ENCODE measurements at regions not wholly inside any gene's neighbourhood (a gene's known extent, or its start where the extent isn't known, plus 50 kb on each side); places are given as distances from the start of the nearest gene placed in this dataset.
"Not testable (repeated sequence)": the region's sequence is repeated elsewhere in the genome, so short reads cannot be mapped to it uniquely, and the experiment has no call there.

- WGBS, 2 donors = 76 to 90% methylated on average over 3 of the region's 3 CpGs
- Histone ChIP-seq H3K27ac (no peak overlapping the region), H3K9me3 (no peaks in the 10 kb centered on the region), H3K36me3 (replicated peaks in 1 of 2; ENCODE audit: insufficient read depth in 1 of 2, low read depth in 2 of 2) (no peaks in the 10 kb centered on the region), H3K4me1 (no peaks in the 10 kb centered on the region), H3K4me3 (no peak overlapping the region), H3K27me3 (no peaks in the 10 kb centered on the region)
- ATAC-seq = no peak
- DNase-seq = no peak
- TF ChIP-seq CTCF (IDR thresholded peaks at IDR 0.05) (no peak), POLR2A (IDR thresholded peaks at IDR 0.05) (no peak)
- intact Hi-C loops (cut with DNase I) = no loop called here
Measured at GRCh38 chr2:234156326-234156725, 105.8 kb downstream of the SPP2 start.

DNA sequence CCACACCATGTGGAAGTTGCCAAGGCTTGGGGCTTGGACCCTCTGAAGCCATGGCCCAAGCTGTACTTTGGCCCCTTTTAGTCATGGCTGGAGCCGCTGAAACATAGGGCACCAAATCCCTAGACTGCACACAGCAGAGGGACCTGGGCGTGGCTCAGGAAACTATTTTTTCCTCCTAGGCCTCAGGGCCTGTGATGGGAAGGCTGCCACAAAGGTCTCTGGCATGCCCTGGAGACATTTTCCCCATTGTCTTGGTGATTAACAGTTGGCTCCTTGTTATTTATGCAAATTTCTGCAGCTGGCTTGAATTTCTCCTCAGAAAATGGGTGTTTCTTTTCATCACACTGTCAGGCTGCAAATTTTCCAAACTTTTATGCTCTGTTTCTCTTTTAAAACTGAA lies 102.3 kb downstream of the SPP2 start:
- WGBS, 2 donors = 89 to 100% methylated on average over 2 of the region's 2 CpGs
- H3K4me1 ChIP-seq = not testable (repeated sequence)

DNA sequence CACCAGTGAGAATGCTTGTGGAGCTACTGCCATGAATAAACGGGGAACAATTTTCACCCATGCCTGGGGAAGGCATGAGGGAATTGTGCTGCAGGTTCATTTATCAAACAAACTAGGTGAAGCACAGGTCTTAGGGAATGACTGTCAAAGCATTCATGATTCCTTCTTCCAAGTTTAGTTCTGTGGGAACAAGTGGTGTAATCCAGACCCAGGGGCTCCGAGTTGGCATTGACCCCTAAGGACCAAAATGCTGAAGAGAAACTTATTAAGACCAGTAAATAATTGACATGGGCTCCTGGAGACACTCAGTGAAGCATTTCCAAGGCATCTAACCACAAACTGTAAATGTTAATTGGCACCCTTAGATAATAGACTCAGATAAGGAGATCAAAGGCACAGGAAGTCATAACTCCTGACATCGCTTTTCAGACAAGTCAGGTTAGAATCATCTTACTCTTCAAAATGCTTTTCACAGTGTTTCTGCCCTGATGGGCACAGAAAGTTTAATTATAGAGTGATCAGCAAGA lies 96.9 kb downstream of the SPP2 start:
- H3K27me3 ChIP-seq = no peaks in the 10 kb centered on the region
- H3K4me3 ChIP-seq = no peak overlapping the region
- no peak overlapping the region for H3K27ac ChIP-seq
- no peaks in the 10 kb centered on the region for H3K4me1 ChIP-seq
- H3K9me3 ChIP-seq = no peaks in the 10 kb centered on the region
- DNase-seq (no peak), ATAC-seq (no peak)
- intact Hi-C loops (cut with DNase I) = no loop called here
- 55 to 67% methylated on average over 3 of the region's 3 CpGs for WGBS, 2 donors
- no peaks in the 10 kb centered on the region for H3K36me3 ChIP-seq (replicated peaks in 1 of 2; ENCODE audit: insufficient read depth in 1 of 2, low read depth in 2 of 2)
- no peak for TF ChIP-seq CTCF (IDR thresholded peaks at IDR 0.05)
- no peak for TF ChIP-seq POLR2A (IDR thresholded peaks at IDR 0.05)

More for the DNA sequence above, 102.3 kb downstream of the SPP2 start:
- H3K27ac ChIP-seq; intact Hi-C loops (cut with DNase I); ATAC-seq; H3K36me3 ChIP-seq (replicated peaks in 1 of 2; ENCODE audit: insufficient read depth in 1 of 2, low read depth in 2 of 2); H3K4me3 ChIP-seq; H3K27me3 ChIP-seq; DNase-seq; H3K9me3 ChIP-seq: not testable (repeated sequence)

- Histone ChIP-seq H3K27me3 (no peaks in the 10 kb centered on the region), H3K4me1 (no peaks in the 10 kb centered on the region), H3K27ac (no peak overlapping the region), H3K36me3 (replicated peaks in 1 of 2; ENCODE audit: insufficient read depth in 1 of 2, low read depth in 2 of 2) (no peaks in the 10 kb centered on the region), H3K4me3 (no peak overlapping the region), H3K9me3 (no peaks in the 10 kb centered on the region)
- WGBS, 2 donors = 65 to 67% methylated on average over 8 of the region's 8 CpGs
- TF ChIP-seq CTCF (IDR thresholded peaks at IDR 0.05) (no peak), POLR2A (IDR thresholded peaks at IDR 0.05) (no peak)
- DNase-seq (peak in 1 of 4 donors; percentile 8), ATAC-seq (no peak)
- intact Hi-C loops (cut with DNase I) = no loop called here
Measured at GRCh38 chr2:234146087-234146826, 95.8 kb downstream of the SPP2 start.

DNA sequence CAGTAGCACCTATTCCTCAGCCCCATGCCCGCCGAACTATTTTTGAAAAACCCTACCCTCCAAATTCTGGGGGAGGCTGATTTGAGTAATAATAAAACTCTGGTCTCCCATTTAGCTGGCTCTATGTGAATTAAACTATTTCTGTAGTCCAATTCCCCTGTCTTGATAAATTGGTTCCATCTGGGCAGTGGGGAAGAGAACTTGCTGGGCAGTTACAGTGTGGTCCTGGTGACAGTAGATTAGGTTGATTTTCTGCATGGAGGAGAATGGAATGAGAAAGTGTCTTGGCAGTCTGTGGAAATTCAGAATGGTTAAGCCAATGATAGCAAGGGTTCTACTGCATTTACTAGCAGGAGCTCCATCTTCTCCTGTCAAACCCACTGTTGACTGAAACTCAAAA lies 95.0 kb downstream of the SPP2 start:
- 60 to 97% methylated on average over 2 of the region's 2 CpGs for WGBS, 2 donors
- no peak overlapping the region for H3K27ac ChIP-seq
- no peak for DNase-seq
- H3K4me1 ChIP-seq = no peaks in the 10 kb centered on the region
- H3K4me3 ChIP-seq = no peak overlapping the region
- ATAC-seq = no peak
- no peaks in the 10 kb centered on the region for H3K9me3 ChIP-seq
- no peak for TF ChIP-seq CTCF (IDR thresholded peaks at IDR 0.05)
- no peak for TF ChIP-seq POLR2A (IDR thresholded peaks at IDR 0.05)
- intact Hi-C loops (cut with DNase I) = no loop called here
- H3K36me3 ChIP-seq (replicated peaks in 1 of 2; ENCODE audit: insufficient read depth in 1 of 2, low read depth in 2 of 2) = no peaks in the 10 kb centered on the region
- H3K27me3 ChIP-seq = no peaks in the 10 kb centered on the region

Measured in body of pancreas (tissue), 4 donors.